ENCODE measurements at regions not wholly inside any gene's neighbourhood (a gene's known extent, or its start where the extent isn't known, plus 50 kb on each side); places are given as distances from the start of the nearest gene placed in this dataset.

DNA sequence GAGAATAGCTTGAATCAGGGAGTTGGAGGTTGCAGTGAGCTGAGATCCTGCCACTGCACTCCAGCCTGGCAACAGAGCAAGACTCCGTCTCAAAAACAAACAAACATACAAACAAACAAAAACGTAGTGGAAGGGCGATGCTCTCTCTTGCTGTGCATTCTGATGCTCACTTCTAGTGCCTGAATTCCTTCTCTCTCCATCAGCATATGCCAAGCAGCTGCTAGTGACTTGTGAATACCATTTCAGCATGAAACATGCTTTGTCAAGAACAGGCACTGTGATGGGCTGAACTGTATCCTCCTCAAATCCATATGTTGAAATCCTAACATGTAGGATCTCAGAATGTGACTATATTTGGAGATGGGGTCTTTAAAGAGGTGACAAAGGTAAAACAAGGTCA, 537.1 kb upstream of the AMELY start:
- Histone ChIP-seq H3K27me3 (ENCODE audit: control insufficient read depth in 3 of 3, insufficient read depth in 3 of 3, low read length in 3 of 3) (peaks cover 0 to 2% (median 0%) of the 10 kb centered on the region in 3 donors), H3K27ac (ENCODE audit: low read depth in 1 of 3, low read length in 2 of 3) (no peak overlapping the region), H3K9me3 (ENCODE audit: control insufficient read depth in 2 of 2, insufficient read depth in 1 of 2, low read depth in 1 of 2, low read length in 1 of 2) (no peaks in the 10 kb centered on the region), H3K36me3 (ENCODE audit: control insufficient read depth in 3 of 3, insufficient read depth in 2 of 3, low read depth in 1 of 3, low read length in 3 of 3) (no peaks in the 10 kb centered on the region), H3K4me3 (ENCODE audit: low read depth in 1 of 3, low read length in 3 of 3) (no peak overlapping the region), H3K4me1 (ENCODE audit: control insufficient read depth in 3 of 3, insufficient read depth in 2 of 3, low read depth in 1 of 3, low read length in 2 of 3) (no peaks in the 10 kb centered on the region)
- no peak for FAIRE-seq
- no peak for DNase-seq
- 54 to 75% methylated on average over 3 of the region's 3 CpGs; no CpG with 5 or more reads in 1 of the 3 donors for WGBS, 3 donors

DNA sequence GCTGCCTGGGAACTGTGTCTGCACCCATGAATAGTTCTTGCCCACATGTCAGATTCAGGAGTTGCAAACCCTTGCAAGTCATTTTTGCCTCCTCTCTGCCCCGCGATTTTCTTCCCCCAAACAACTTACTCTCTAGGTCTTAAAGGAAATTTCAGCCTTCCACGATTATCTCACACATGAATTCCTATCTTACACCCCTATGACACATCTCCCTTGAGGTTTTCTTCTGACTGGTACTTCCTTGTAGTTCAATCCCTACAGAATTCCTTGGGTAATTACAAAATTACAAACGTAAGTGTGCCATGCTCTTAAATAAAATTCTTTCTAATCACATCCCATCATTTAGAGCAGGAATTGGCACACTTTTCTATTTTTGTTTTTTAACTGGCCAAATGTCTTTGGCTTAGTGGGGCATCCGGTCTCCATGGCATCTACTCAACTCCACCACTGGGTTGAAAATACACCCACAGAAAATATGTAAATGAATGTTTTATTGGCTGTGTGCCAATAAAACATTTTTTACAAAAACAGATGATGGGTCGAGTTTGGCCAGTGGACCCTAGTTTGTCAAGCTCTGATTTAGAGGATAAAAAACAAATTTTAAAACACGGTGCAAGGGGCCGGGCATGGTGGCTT, 536.4 kb upstream of the AMELY start:
- no peaks in the 10 kb centered on the region for H3K4me1 ChIP-seq (ENCODE audit: control insufficient read depth in 3 of 3, insufficient read depth in 2 of 3, low read depth in 1 of 3, low read length in 2 of 3)
- no peak overlapping the region for H3K27ac ChIP-seq (ENCODE audit: low read depth in 1 of 3, low read length in 2 of 3)
- peaks cover 0 to 2% (median 0%) of the 10 kb centered on the region in 3 donors for H3K27me3 ChIP-seq (ENCODE audit: control insufficient read depth in 3 of 3, insufficient read depth in 3 of 3, low read length in 3 of 3)
- no peak for DNase-seq
- WGBS, 3 donors, result 78 to 100% (median 83%) methylated on average over 1 to 8 of the region's 8 CpGs
- H3K4me3 ChIP-seq (ENCODE audit: low read depth in 1 of 3, low read length in 3 of 3), result no peak overlapping the region
- no peaks in the 10 kb centered on the region for H3K9me3 ChIP-seq (ENCODE audit: control insufficient read depth in 2 of 2, insufficient read depth in 1 of 2, low read depth in 1 of 2, low read length in 1 of 2)
- H3K36me3 ChIP-seq (ENCODE audit: control insufficient read depth in 3 of 3, insufficient read depth in 2 of 3, low read depth in 1 of 3, low read length in 3 of 3), result no peaks in the 10 kb centered on the region
- no peak for FAIRE-seq

DNA sequence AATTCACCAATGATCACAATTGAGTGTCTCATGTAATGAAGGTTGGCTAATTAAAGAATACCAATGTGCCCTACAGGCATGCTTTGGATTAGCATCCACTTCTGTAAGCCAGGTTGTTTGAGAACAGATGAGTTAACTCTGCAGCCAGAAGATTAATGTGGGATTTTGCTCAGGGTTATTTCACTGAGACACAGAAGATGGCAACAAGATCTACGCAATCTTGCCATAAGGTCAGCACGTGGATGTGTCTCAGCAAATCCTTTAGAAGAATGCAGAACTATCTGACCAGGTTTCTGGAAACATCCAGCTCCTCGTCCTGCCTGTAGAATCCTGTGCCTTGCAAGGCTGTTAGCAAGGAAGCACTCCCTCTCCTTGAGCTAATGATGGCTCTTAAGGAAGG, 532.6 kb upstream of the AMELY start:
- Histone ChIP-seq H3K4me3 (ENCODE audit: low read depth in 1 of 3, low read length in 3 of 3) (no peak overlapping the region), H3K9me3 (ENCODE audit: control insufficient read depth in 2 of 2, insufficient read depth in 1 of 2, low read depth in 1 of 2, low read length in 1 of 2) (no peaks in the 10 kb centered on the region), H3K27ac (ENCODE audit: low read depth in 1 of 3, low read length in 2 of 3) (no peak overlapping the region), H3K27me3 (ENCODE audit: control insufficient read depth in 3 of 3, insufficient read depth in 3 of 3, low read length in 3 of 3) (no peaks in the 10 kb centered on the region), H3K36me3 (ENCODE audit: control insufficient read depth in 3 of 3, insufficient read depth in 2 of 3, low read depth in 1 of 3, low read length in 3 of 3) (no peaks in the 10 kb centered on the region), H3K4me1 (ENCODE audit: control insufficient read depth in 3 of 3, insufficient read depth in 2 of 3, low read depth in 1 of 3, low read length in 2 of 3) (no peaks in the 10 kb centered on the region)
- no peak for DNase-seq
- FAIRE-seq, result no peak
- 59 to 71% methylated on average over 3 of the region's 3 CpGs; no CpG with 5 or more reads in 1 of the 3 donors for WGBS, 3 donors

DNA sequence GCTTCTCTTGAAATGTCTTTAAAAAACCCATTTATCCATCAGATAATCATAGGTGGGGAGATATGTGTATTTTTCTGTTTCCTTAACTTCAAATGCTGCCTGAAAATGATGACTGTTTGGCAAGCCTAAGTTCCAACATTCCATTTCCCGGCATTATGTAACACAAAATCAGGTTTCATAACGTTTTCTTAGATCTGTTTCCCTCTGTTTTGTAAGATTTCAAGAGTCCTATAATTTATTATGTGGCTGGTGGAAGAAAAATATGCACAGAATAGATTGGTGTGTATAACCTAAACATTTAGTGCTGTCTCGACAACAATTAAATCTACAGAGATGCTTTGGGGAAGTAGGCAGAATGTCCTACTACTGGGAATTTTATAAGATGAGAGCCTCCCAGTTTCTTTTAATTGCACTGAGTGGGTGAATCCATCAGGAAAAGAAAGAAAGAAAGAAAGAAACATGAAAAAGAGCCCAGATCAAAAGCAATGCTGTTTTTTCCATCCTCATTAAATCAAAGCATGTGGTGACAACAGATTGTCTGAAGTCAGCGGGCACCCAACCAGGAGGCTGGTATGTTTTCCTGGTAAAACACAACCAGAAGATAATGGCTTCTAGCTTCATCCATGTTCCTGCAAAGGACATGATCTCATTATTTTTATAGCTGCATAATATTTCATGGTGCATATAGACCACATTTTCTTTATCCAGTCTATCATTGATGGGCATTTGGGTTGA, 529.4 kb upstream of the AMELY start:
- H3K4me1 ChIP-seq (ENCODE audit: control insufficient read depth in 3 of 3, insufficient read depth in 2 of 3, low read depth in 1 of 3, low read length in 2 of 3), result no peaks in the 10 kb centered on the region
- no peaks in the 10 kb centered on the region for H3K27me3 ChIP-seq (ENCODE audit: control insufficient read depth in 3 of 3, insufficient read depth in 3 of 3, low read length in 3 of 3)
- no peaks in the 10 kb centered on the region for H3K36me3 ChIP-seq (ENCODE audit: control insufficient read depth in 3 of 3, insufficient read depth in 2 of 3, low read depth in 1 of 3, low read length in 3 of 3)
- no peak overlapping the region for H3K4me3 ChIP-seq (ENCODE audit: low read depth in 1 of 3, low read length in 3 of 3)
- FAIRE-seq (no peak), DNase-seq (no peak)
- H3K9me3 ChIP-seq (ENCODE audit: control insufficient read depth in 2 of 2, insufficient read depth in 1 of 2, low read depth in 1 of 2, low read length in 1 of 2), result no peaks in the 10 kb centered on the region
- H3K27ac ChIP-seq (ENCODE audit: low read depth in 1 of 3, low read length in 2 of 3), result no peak overlapping the region
- whole genome bisulfite sequencing, 3 donors, result 78% methylated on average over 4 of the region's 4 CpGs; no CpG with 5 or more reads in 1 of the 3 donors

DNA sequence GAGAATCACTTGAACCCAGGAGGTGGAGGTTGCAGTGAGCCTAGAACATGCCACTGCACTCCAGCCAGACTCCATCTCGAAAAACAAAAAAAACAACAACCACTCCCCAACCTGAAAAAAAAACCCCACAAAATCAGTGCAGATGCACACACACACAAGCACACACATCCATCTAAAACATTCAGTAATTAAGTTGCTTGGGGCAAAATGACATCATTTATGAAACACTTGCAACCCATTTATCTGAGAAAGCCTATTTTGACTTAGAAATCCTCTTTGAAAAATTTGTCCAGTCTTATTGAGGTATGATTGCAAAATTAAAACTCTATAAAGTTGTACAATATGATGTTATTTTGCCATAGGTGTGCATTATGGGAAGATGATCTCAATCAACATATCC, 525.5 kb upstream of the AMELY start:
- Histone ChIP-seq H3K4me3 (ENCODE audit: low read depth in 1 of 3, low read length in 3 of 3) (no peak overlapping the region), H3K4me1 (ENCODE audit: control insufficient read depth in 3 of 3, insufficient read depth in 2 of 3, low read depth in 1 of 3, low read length in 2 of 3) (no peaks in the 10 kb centered on the region), H3K9me3 (ENCODE audit: control insufficient read depth in 2 of 2, insufficient read depth in 1 of 2, low read depth in 1 of 2, low read length in 1 of 2) (no peaks in the 10 kb centered on the region), H3K27ac (ENCODE audit: low read depth in 1 of 3, low read length in 2 of 3) (no peak overlapping the region), H3K27me3 (ENCODE audit: control insufficient read depth in 3 of 3, insufficient read depth in 3 of 3, low read length in 3 of 3) (no peaks in the 10 kb centered on the region), H3K36me3 (ENCODE audit: control insufficient read depth in 3 of 3, insufficient read depth in 2 of 3, low read depth in 1 of 3, low read length in 3 of 3) (no peaks in the 10 kb centered on the region)
- WGBS, 3 donors, result 65 to 90% methylated on average over 1 of the region's 1 CpG; no CpG with 5 or more reads in 1 of the 3 donors
- DNase-seq (no peak), FAIRE-seq (no peak)

DNA sequence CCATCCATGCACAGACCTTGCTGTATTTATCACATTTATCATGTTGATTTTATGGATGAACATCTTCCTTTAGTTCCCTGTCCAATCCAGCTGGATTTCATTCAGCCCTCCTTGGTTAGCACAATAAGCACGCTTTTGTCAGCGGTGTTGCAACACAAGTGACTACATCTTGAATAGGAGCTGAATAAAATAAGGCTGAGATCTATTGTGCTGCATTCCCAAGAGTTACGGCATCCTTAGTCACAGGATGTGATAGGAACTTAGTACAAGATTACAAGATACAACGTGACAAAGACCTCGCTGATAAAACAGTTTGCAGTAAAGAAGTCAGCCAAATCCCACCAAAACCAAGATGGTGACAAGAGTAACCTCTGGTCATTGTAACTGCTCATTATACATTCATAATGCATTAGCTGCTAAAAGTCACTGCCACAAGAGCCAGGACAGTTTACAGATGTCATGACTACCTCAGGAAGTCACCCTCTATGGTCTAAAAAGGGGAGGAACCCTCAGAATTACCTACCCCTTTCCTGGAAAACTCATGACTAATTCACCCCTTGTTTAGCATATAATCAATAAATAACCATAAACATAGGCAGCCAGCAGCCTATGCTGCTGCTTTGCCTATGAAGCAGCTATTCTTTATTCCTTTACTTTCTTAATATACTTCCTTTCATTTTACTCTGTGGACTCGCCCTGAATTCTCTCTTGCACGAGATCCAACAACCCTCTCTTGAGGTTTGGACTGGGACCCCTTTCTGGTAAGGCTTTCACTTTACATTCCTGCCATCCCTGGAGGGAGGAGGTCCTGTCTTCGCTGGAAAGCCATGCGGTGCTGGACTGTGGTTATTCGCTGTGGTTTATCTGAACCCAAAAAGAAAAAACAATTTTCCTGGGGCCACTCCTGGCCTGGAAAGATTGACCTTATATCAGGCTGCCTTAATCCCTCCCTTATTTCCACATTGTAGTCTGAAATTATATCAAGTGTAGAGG, 522.6 kb upstream of the AMELY start:
- H3K36me3 ChIP-seq (ENCODE audit: control insufficient read depth in 3 of 3, insufficient read depth in 2 of 3, low read depth in 1 of 3, low read length in 3 of 3), result no peaks in the 10 kb centered on the region
- H3K27ac ChIP-seq (ENCODE audit: low read depth in 1 of 3, low read length in 2 of 3), result no peak overlapping the region
- no peak for FAIRE-seq
- 84 to 89% methylated on average over 10 of the region's 10 CpGs; no CpG with 5 or more reads in 1 of the 3 donors for WGBS, 3 donors
- H3K4me3 ChIP-seq (ENCODE audit: low read depth in 1 of 3, low read length in 3 of 3), result no peak overlapping the region
- no peaks in the 10 kb centered on the region for H3K27me3 ChIP-seq (ENCODE audit: control insufficient read depth in 3 of 3, insufficient read depth in 3 of 3, low read length in 3 of 3)
- no peaks in the 10 kb centered on the region for H3K4me1 ChIP-seq (ENCODE audit: control insufficient read depth in 3 of 3, insufficient read depth in 2 of 3, low read depth in 1 of 3, low read length in 2 of 3)
- H3K9me3 ChIP-seq (ENCODE audit: control insufficient read depth in 2 of 2, insufficient read depth in 1 of 2, low read depth in 1 of 2, low read length in 1 of 2), result no peaks in the 10 kb centered on the region
- DNase-seq, result no peak

DNA sequence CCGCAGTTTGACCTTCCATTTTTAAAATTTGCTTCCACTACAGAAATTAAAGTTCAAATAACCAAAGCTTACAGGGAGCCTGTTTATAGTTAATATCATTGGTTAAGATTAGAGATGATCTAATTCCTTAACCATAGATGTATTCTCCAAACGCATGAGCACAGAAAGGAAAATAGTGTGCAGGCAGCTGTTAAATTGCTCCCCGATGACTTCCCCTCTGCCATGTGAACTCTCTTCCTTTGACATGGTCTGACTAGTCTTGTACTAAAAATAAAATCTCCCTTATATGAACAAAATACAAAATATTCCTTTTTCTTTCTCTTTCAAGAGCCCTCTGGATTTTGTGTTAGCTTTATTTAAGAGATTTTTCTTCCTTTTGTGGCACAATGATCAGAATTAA, 507.6 kb upstream of the AMELY start:
- FAIRE-seq (no peak), DNase-seq (no peak)
- Histone ChIP-seq H3K9me3 (ENCODE audit: control insufficient read depth in 2 of 2, insufficient read depth in 1 of 2, low read depth in 1 of 2, low read length in 1 of 2) (no peaks in the 10 kb centered on the region), H3K27ac (ENCODE audit: low read depth in 1 of 3, low read length in 2 of 3) (no peak overlapping the region), H3K4me3 (ENCODE audit: low read depth in 1 of 3, low read length in 3 of 3) (no peak overlapping the region), H3K27me3 (ENCODE audit: control insufficient read depth in 3 of 3, insufficient read depth in 3 of 3, low read length in 3 of 3) (no peaks in the 10 kb centered on the region), H3K4me1 (ENCODE audit: control insufficient read depth in 3 of 3, insufficient read depth in 2 of 3, low read depth in 1 of 3, low read length in 2 of 3) (no peaks in the 10 kb centered on the region), H3K36me3 (ENCODE audit: control insufficient read depth in 3 of 3, insufficient read depth in 2 of 3, low read depth in 1 of 3, low read length in 3 of 3) (no peaks in the 10 kb centered on the region)
- WGBS, 3 donors, result 64 to 92% methylated on average over 2 to 3 of the region's 3 CpGs; no CpG with 5 or more reads in 1 of the 3 donors

DNA sequence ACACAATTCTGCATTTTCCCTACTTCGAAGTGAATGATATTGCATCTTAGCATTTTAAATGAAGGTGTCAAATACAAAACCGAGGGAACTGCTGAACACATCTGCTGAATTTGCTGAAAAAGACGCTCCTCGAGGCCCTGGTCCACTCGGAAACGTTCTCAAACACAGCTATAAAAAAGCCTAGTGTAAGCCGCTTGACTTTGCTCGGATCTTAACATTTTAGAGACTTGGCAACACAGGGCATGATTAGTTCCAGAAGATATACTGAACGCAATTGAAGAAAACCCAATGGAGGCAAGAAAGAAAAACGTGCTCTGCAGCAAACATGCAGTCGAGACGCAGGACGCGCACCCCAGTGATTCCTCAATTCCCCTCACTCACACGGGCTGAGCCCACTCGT, 506.4 kb upstream of the AMELY start:
- H3K36me3 ChIP-seq (ENCODE audit: control insufficient read depth in 3 of 3, insufficient read depth in 2 of 3, low read depth in 1 of 3, low read length in 3 of 3), result no peaks in the 10 kb centered on the region
- no peak for DNase-seq
- H3K27me3 ChIP-seq (ENCODE audit: control insufficient read depth in 3 of 3, insufficient read depth in 3 of 3, low read length in 3 of 3), result no peaks in the 10 kb centered on the region
- no peak overlapping the region for H3K27ac ChIP-seq (ENCODE audit: low read depth in 1 of 3, low read length in 2 of 3)
- H3K4me3 ChIP-seq (ENCODE audit: low read depth in 1 of 3, low read length in 3 of 3), result no peak overlapping the region
- no peaks in the 10 kb centered on the region for H3K4me1 ChIP-seq (ENCODE audit: control insufficient read depth in 3 of 3, insufficient read depth in 2 of 3, low read depth in 1 of 3, low read length in 2 of 3)
- H3K9me3 ChIP-seq (ENCODE audit: control insufficient read depth in 2 of 2, insufficient read depth in 1 of 2, low read depth in 1 of 2, low read length in 1 of 2), result no peaks in the 10 kb centered on the region
- FAIRE-seq, result no peak
- WGBS, 3 donors, result 92 to 95% methylated on average over 16 of the region's 16 CpGs; no CpG with 5 or more reads in 1 of the 3 donors
